ENCODE measurements at regions not wholly inside any gene's neighbourhood (a gene's known extent, or its start where the extent isn't known, plus 50 kb on each side); places are given as distances from the start of the nearest gene placed in this dataset.

DNA sequence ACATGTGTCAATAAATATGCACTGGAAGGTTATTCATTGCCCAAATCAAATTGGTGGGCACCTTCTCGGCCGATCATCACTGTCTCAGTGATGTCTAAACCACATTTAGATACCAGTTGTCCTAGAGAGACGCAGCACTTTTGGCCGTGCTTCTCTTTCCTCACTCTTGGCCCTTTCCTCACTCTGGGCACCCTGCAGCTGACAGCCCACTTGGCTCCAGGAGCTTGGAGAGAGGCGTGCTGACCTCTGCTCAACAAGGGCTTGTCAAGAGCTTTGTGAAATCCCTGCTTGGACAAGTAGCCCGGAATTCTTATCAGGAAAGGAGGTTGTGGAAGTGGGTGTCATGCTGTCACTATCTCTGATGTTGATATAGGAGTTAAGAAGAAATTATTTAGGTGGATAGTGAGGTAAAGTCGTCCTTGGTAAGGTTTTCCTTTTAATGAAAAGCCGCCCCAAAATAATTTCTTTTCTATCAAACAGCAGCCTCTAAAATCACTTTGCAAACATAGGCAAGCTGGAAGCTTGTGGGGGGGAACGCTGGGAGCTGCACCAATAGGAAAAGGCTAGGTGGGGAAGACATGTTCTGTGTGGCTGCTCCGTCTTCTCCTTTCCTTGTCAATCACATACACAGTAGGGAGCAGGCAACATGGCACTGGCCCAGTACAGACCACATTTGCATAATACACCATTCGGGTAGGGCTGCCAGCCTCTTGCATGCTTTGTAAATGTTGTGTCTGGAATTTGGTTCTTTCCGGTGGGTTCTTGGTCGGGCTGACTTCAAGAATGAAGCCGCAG is 126.8 kb upstream of the UBE3A start:
- no peak for DNase-seq

DNA sequence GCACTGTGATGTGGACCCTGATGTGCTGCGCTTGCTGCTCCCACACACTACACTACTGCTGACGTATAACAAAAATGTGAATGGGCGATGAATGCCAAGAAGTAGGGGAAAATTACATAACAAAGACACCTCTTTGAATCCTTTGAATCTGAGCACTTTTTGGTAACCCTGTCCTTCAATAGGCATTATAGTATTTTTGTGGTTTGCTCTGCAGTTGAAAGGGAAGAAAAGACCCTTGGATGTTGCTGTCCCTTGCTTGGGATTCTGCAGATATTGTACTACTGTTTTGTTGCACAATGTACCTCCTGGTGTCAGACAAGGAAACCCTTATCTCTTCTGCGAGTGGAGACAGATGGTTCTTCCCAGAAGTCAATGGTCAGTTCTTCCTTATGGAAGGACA is 124.8 kb upstream of the UBE3A start:
- DNase-seq, result no peak

DNA sequence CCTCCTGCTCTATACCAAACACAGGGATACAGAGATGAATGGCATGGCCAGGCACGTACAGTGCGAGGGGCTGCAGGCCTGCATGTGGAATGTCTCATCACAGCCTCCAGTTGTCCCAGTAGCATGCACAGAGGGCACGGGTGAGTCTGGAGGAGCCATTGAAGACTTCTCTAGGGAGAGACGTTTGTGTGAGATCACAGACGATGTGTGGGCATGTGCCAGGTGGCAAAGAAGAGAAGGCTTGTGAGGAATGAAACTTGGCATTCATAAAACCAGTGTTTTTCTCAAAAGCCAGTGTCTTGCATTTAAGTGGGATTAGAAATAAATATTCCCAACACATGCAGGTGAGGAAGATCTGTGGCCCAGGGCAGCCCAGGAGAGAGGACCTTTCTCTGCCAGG is 119.1 kb upstream of the UBE3A start:
- DNase-seq, result no peak

DNA sequence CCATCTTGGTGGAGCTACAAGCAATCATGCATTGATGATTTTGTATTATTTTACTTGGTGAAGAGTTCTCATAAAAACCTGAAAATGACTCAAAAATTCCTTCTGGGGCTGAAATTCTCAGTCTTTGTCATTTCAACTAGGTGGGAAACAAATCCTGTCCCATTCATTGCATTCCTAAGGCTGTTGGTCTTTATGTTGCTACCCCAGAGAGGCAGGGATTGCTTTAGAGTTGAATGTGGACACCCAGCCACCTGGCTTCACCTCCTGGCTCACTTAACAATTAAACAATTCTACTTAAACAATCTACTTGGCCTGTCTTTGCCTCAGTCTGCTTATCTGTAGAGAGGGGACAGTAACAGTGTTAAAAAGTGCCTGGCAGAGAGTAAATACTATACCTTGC is 117.3 kb upstream of the UBE3A start:
- no peak for DNase-seq

DNA sequence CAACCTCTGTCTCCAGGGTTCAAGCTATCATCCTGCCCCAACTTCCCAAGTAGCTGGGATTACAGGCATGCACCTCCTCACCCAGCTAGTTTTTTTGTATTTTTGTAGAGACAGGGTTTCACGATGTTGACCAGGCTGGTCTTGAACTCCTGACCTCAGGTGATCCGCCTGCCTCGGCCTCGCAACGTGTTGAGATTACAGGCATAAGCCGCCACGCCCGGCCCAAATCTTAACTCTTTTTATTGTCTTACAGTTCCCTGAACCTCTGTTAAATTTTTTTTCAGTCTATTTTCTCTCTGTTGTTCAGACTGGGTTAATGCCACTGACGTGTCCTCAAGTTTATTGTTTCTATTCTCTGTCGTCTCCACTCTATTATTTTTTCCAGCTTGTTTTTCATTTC is 115.8 kb upstream of the UBE3A start:
- DNase-seq, result no peak

DNA sequence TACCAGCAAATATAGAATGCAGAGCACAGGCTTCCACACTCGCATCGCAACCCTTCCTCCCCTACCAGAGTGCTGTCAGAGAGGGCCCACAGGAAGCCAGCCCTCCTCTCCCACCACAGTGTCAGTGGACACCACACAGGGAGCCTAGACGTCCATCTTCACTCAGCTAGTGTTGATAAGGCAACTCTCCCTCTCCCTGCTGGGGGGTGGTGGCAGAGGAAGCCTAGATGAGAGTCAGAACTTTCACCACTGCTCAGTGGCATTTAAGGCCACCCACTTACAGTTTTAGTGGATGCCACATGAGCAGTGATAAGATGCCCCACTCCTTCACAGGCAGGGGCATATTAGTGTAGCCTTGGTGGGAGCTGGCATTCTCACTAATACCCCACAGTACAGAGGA is 109.8 kb upstream of the UBE3A start:
- no peak for DNase-seq

DNA sequence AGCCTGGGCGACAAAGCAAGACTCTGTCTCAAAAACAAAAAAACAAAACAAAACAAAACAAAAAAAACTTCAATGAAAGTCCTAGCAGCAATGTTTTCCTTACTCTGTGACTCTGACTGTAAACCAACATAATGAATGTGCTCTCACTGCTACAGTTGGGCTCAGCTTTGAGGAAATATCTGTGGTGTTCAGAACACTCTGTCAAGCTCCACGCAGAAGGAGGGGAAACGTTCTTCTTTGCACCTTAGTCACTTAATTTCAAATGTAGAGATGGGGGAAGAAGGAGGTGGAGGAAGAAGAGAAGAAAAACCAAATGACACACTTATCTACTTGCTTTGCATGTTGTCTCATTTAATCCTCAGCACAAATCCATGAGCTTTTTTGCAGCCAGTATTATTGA is 107.1 kb upstream of the UBE3A start:
- peak in 9 of 56 donors; percentile 13 to 50 (median 29) for DNase-seq

DNA sequence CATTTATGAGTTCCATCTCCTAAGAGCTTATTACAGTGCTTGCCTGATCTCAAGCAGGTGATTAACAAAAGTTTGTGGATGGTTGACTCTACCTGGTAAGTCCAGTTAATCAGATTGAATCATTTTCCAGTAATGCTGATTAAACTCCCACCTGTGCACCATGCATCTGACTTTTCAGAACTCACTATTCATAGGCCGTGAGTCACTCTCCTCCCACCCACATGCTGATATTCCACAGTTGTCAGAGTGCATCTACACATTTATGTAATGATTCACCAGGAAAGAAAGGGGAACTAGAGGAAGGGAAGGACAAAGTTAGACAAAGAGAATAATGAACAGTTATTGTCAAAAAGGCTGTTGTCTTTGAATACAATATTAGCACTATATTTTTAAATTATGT is 106.2 kb upstream of the UBE3A start:
- DNase-seq, result peak in 20 of 56 donors; percentile 7 to 74 (median 42)

DNA sequence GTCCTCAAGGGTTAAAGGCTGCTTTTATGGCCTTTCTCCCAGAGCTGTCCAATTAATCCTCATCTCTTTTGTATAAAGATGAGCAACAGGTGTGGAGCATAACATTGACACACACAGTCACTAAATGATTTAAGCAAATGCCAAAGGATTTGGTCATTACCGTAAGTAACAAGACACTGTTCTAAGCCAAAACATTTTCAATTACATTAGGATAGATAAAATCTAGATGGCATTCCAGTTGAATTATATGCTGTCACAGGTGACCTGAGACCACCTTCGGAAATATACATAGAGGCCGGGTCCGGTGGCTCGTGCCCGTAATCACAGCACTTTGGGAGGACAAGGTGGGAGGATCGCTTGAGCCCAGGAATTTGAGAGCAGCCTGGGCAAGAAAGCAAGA is 105.3 kb upstream of the UBE3A start:
- DNase-seq, result no peak

DNA sequence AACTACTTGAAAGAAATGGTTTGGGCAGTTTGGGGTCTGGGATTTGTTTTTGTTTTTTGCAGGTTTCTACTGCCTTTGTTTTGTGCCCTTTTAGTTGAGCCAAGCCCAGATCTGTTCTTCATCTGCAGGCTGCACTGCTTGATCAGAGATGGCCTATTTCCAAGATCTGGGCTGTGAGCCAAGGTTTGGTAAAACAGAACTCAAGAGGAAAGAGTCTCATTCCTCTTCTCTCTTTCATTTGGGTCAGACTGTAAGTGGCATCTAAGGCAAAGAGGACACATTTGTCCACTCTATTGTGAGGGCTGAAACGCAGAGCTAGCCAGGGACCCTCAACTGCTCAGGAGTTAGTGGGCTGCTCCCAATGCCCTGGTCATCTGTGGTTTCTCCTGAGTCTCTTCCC is 104.4 kb upstream of the UBE3A start:
- peak in 35 of 56 donors; percentile 2 to 83 (median 31) for DNase-seq

DNA sequence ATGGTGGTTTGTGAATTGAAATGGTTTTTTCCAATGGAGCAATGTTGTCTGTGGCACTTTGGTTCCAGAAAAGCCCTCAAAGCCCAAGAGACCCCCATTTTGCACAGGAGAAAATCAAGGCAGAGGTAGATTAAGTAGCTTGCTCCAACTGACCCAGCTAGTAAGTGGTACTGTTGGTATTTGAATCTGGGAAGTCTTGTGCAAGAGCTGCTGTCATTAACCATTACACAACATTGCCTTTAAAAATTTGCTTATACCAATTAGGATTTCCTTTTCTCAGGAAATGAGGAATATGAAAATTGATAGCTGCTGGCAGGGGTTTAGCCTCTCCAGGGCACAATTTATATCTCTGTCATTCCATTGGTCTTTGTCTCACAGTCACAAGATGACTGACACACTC is 102.4 kb upstream of the UBE3A start:
- no peak for DNase-seq

DNA sequence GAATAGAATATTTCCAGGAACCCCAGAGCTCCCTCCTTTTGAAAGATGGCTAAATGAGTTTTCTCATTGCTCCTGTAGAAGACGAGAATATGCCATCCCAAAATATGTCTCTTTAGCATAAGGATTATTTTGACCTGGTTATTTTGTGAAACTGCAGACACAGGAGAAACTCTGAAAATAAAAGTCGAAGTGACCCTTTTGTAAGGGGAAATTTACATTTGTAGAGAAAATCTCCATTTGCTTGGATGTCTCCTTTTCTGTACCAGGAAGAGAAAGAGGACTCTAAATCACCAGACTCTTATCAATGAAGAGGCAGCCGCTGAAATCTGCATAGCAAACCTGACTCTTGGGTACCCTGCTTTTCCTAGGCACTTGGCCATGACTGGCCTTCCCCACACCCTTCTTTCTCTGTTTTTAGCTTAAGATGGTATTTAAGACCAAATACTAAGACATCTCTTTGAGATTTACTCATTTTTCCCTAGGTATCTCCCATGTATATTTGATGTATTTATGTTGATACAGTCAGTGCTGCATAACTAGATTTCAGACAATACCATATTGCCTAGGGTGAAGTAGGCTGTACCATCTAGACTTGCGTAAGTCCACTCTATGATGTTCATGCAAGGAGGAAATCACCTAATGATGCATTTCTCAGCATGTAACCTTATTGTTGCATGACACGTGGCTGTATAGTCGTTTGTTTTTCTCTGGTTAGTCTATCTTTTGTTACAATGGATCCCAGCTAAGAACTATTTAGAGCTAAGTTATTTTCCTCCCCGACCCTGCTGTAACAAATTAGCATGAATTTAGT is 98.2 kb upstream of the UBE3A start:
- no peak for DNase-seq

DNA sequence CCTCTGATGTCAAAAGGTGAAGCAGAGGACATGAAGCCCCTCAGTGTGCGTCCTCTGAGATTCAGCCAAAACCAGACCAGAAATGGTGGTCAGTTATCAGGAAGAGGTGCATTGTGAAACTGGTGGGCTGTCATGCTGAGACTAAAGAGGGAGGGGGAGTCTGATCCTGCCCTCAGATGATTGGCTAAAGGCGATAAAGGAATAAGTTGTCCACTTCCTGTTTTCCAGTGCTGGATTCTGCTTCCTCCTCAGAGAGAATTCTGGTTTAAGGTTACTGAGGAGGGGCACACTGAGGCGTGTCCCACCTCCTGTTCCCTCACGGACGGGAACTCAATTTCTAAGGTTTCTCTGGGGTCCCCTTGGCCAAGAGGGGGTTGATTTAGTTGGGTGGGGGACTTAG is 97.0 kb upstream of the UBE3A start:
- DNase-seq, result no peak

DNA sequence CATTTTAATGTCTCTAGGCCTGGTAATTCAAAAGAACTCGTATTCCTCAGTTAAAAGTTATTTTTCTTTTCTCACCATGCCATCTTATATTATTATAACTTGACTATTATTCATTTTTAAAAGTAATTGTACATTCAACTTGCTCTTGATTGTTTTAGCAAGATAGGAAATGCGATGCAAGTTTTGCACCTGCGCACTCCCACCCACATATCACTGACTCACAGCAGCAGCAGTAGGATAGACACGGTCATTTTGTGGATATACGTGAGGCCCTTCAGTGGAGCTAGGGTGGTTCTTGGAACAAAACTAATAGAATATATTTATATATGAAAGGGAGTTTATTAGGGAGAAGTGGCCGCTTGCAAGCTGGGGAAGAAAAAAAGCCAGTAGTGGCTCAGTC is 95.5 kb upstream of the UBE3A start:
- peak in 10 of 56 donors; percentile 3 to 67 (median 18) for DNase-seq

DNA sequence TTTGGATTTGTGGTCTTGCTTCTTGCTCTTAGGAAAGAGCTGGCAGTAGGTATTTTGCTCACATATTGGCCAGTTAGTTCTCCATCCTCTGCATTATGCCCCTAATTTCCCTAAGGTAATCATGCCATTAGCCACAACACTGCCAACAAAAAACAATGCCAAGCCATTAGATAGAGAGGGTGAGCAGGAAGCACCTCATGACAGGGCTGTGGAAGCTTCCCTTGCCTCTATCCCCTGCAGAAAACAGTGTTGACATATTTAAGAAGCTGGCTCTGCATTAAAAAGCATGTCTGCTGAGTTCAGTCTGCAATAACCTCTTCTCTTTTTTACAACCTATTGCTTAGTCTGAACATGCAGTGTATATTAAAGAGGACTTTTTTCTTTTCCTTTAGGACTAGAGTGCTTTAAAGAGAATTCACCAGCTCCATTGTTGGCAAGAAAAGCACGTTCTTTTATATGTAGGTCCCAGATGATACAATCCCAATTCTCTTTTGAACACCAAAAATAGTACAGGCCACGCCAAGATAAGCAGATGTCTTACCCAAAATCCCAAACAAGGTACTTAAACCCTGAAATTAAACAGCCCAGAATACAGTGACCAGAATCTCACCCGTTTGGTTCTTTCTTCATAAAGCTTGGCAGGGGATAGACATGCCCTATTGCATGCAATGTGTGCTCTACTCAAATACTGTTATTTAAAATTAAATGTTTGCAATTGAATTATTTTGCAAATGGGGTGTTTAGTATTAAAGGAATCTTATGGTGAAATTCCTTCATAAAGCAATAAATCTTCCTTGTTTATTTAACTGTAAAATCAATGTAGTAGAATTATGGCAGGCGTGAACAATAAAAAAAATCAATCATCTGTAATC is 93.7 kb upstream of the UBE3A start:
- DNase-seq, result no peak

DNA sequence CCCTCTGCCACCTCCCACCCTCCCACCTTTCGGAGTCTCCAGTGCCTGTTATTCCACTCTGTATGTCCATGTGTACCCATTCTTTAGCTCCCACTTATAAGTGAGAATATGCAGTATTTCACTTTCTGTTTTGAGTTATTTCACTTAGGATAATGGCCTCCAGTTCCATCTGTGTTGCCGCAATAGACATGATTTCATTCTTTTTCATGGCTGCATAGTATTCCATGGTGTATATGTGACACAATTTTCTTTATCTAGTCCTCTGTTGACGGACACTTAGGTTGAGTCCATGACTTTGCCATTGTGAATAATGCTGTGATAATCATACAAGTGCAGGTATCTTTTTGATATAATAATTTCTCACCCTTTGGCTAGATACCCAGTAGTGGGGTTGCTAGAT is 91.0 kb upstream of the UBE3A start:
- DNase-seq, result no peak

DNA sequence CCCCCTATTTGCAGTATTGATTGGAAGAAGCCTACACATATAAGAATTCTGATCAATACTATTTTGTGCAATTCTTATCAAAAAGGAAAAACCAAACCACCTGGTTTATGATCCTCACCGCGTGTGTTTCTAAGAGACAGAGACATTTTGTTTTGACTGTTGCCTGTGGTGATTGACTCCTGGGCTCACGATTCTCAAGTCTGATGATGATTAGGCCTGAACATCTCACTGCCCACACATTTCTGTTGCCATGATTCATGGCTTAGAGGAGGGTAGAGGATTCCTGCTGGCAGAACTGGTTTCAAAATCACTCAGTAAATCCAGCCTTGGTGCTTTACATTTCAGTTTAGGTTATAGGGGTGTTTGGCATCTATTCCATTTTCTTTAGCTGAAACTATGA is 88.3 kb upstream of the UBE3A start:
- DNase-seq, result peak in 9 of 56 donors; percentile 17 to 52 (median 32)

DNA sequence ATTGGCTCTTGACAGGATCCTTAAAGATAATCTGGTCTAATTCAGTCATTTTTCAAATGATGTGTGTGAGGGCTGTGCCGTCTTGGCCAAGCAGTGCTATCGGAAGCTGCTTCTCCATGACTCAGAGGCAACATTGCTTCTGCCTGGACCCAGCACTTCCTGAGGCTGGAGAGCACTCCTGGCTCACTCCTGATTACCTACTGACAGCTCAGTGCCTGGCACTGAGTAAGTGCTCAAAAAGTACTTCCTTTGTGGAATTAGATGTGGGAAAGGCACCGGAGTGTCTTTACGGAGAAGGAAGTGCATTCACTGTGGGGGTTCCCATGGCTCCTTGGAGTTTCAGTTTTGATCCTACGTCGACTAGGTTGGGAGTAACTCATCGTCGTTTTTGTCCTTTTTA is 86.9 kb upstream of the UBE3A start:
- no peak for DNase-seq

DNA sequence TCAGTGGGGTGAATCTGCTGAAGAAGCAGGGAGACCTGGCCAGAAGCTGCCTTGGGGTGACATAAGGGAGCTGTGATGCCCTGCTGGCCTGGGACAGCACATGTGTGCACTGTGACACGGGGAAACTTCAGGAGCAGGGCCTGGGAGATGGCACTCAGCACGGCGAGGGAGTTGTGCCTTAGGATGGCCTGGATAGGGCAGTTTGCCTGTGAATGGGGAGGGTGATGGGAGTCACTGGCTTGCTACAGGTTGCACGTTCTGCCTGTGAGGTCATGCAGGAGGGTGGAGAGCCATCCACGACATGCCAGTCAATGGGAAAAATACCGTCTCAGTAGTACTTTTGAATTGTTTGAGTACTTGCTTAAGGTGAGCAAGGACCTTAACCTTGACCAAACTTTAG is 76.8 kb upstream of the UBE3A start:
- DNase-seq, result no peak

DNA sequence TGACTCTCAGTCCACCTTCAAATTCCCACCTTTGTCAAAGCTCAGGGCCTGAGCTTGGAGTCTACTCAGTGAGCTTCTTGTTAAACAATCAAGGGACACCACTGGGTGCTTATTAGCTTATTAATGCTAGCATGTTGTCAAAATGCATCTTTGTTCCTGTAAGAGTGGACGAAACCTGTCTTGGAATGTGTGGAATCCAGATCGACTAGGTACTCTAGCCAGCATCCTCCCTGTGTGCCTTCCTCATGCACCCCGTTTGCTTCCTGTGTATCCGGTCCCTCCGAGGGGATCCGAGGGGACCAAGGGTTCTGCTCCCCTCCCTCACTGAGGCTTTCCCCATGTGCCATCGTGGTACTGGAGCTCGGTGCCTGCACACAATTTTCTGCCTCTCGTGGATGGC is 75.7 kb upstream of the UBE3A start:
- no peak for DNase-seq

DNA sequence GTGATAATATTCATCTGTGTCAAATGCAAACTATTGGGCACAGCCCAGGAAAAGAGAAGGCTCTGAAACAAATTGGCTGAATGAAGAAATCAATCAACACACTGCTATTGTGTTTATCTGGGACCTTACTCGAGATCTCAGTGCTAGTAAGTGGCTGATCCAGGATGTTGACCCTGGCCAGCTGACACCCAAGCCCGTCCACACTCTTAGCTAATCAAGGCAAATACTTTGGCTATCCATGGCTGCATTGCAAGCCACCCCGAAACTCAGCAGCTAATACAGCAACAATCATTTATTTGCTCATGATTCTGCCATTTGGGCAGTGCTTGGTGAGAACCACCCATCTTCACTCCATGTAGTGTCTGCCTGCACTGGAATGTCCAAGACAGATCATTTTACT is 74.1 kb upstream of the UBE3A start:
- DNase-seq, result no peak

DNA sequence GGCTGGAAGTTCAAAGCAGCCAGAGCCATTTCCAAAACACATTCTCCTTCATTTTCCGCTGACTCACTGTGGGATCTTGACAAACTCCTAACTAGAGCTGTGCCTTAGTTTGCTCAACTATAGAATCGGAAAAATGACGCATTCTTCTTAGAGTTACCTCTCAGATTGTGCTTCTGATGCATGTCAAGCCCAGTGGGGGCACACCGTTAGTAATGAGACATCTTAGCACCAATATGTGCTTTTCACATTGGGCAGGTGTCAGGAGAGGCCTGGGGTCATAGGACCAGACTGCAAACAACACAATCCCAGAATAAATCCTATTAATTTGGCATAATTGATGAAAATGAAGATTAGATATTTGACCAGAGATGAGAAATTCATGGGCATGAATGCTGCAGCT is 71.3 kb upstream of the UBE3A start:
- DNase-seq, result no peak

Measured in nucleus accumbens (tissue), 56 donors.